ENCODE measurements at regions not wholly inside any gene's neighbourhood (a gene's known extent, or its start where the extent isn't known, plus 50 kb on each side); places are given as distances from the start of the nearest gene placed in this dataset.

GRCh38 chr1:5738911-5739462 is 253.2 kb downstream of the NPHP4 start:
- no peak for DNase-seq
- TF ChIP-seq CTCF (IDR thresholded peaks at IDR 0.05): no peak

GRCh38 chr1:5737081-5737480 is 255.1 kb downstream of the NPHP4 start:
- no peaks in the 10 kb centered on the region for H3K9me3 ChIP-seq
- H3K27me3 ChIP-seq: peaks cover 0 to 28% (median 16%) of the 10 kb centered on the region in 7 donors
- H3K27ac ChIP-seq: no peak overlapping the region
- ATAC-seq: no peak
- no peak for DNase-seq
- no peaks in the 10 kb centered on the region for H3K36me3 ChIP-seq
- WGBS, 2 donors: 81 to 88% methylated on average over 4 of the region's 4 CpGs
- TF ChIP-seq CTCF (IDR thresholded peaks at IDR 0.05): no peak
- no peaks in the 10 kb centered on the region for H3K4me1 ChIP-seq
- no peak overlapping the region for H3K4me3 ChIP-seq
- intact Hi-C loops (cut with DNase I): no loop called here

More at GRCh38 chr1:5738911-5739462, 253.2 kb downstream of the NPHP4 start:
- Histone ChIP-seq H3K27me3 (peaks cover 0 to 33% (median 16%) of the 10 kb centered on the region in 7 donors), H3K36me3 (no peaks in the 10 kb centered on the region), H3K9me3 (no peaks in the 10 kb centered on the region), H3K4me1 (no peaks in the 10 kb centered on the region), H3K4me3 (no peak overlapping the region), H3K27ac (no peak overlapping the region)
- intact Hi-C loops (cut with DNase I): no loop called here
- no peak for ATAC-seq
- WGBS, 2 donors: 67 to 78% methylated on average over 8 of the region's 8 CpGs

- WGBS, 2 donors: 80 to 85% methylated on average over 8 of the region's 8 CpGs
- Histone ChIP-seq H3K36me3 (no peaks in the 10 kb centered on the region), H3K27ac (no peak overlapping the region), H3K4me1 (no peaks in the 10 kb centered on the region), H3K9me3 (no peaks in the 10 kb centered on the region), H3K4me3 (no peak overlapping the region), H3K27me3 (peaks cover 0 to 22% (median 16%) of the 10 kb centered on the region in 7 donors)
- DNase-seq: no peak
- TF ChIP-seq CTCF (IDR thresholded peaks at IDR 0.05): no peak
- ATAC-seq: no peak
- intact Hi-C loops (cut with DNase I): no loop called here
Observed at GRCh38 chr1:5734996-5735395, 257.2 kb downstream of the NPHP4 start.

- intact Hi-C loops (cut with DNase I): no loop called here
- 69 to 71% methylated on average over 8 of the region's 8 CpGs for WGBS, 2 donors
- Histone ChIP-seq H3K27me3 (peaks cover 0 to 26% (median 16%) of the 10 kb centered on the region in 7 donors), H3K4me3 (no peak overlapping the region), H3K27ac (no peak overlapping the region), H3K4me1 (no peaks in the 10 kb centered on the region), H3K9me3 (no peaks in the 10 kb centered on the region), H3K36me3 (no peaks in the 10 kb centered on the region)
- ATAC-seq (no peak), DNase-seq (no peak)
- TF ChIP-seq CTCF (IDR thresholded peaks at IDR 0.05): no peak
Observed at GRCh38 chr1:5734414-5734813, 257.8 kb downstream of the NPHP4 start.

Data from heart right ventricle (tissue), 16 donors.